ENCODE measurements at regions not wholly inside any gene's neighbourhood (a gene's known extent, or its start where the extent isn't known, plus 50 kb on each side); places are given as distances from the start of the nearest gene placed in this dataset.

DNA sequence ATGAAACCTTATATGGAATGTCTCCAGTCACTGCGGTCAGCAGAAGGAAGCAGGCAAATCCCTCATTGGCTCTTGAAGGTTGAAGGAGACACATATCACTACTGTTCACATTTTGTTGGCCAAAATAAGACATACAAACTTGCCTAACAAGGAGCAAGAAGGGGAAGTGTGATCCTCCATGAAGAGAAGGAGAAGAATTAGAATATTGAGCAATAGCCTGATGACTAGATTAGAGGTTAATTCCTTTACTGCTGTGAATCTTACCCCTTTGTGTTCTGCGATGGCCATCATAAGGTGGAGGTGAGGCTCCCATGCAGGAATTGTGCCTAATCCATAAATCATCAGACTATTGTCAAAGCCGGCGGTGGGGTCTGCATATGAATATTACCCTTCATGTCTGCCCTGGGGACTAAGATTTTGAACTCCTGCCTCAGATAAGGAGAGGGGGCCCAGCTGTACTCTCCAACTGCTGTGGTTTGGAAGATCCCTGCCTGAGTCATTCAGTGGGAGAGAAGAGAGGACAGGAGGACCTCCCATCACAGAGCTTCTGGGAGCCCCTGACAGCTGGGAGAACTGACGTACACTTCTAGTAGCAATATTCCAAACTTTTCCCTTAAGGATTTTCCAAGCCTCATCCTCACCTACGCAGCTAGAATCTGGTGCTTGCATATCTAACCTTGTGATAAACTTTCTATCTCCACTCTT lies 398.5 kb downstream of the REEP3 start:
- no TSS peak for BruUV-seq (replicated peaks)
- H3K27me3 ChIP-seq (replicated peaks; ENCODE audit: insufficient read depth, low read depth, low read length, poor library complexity): no peaks in the 10 kb centered on the region
- H3K4me3 ChIP-seq (ENCODE audit: low read depth, low read length, poor library complexity, severe bottlenecking): no peak overlapping the region
- TF ChIP-seq, protein P1, sequence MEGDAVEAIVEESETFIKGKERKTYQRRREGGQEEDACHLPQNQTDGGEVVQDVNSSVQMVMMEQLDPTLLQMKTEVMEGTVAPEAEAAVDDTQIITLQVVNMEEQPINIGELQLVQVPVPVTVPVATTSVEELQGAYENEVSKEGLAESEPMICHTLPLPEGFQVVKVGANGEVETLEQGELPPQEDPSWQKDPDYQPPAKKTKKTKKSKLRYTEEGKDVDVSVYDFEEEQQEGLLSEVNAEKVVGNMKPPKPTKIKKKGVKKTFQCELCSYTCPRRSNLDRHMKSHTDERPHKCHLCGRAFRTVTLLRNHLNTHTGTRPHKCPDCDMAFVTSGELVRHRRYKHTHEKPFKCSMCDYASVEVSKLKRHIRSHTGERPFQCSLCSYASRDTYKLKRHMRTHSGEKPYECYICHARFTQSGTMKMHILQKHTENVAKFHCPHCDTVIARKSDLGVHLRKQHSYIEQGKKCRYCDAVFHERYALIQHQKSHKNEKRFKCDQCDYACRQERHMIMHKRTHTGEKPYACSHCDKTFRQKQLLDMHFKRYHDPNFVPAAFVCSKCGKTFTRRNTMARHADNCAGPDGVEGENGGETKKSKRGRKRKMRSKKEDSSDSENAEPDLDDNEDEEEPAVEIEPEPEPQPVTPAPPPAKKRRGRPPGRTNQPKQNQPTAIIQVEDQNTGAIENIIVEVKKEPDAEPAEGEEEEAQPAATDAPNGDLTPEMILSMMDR (conservative IDR thresholded peaks at IDR 0.05; ENCODE audit: low read depth, low read length): no peak
- TF ChIP-seq EZH2 (IDR thresholded peaks at IDR 0.05; ENCODE audit: borderline replicate concordance, low read depth, low read length, poor library complexity, severe bottlenecking): no peak
- peaks cover 10% of the 10 kb centered on the region for H3K4me1 ChIP-seq (ENCODE audit: insufficient read depth, low read length, poor library complexity, severe bottlenecking)
- no peak overlapping the region for H3K27ac ChIP-seq (ENCODE audit: low read depth, low read length, poor library complexity, severe bottlenecking)
- H3K36me3 ChIP-seq (ENCODE audit: insufficient read depth, low read length, poor library complexity, severe bottlenecking): no peaks in the 10 kb centered on the region
- ChIA-PET POLR2A (ENCODE audit: low non-redundant PET) (no interaction called here), CTCF (no interaction called here)
- no peaks in the 10 kb centered on the region for H3K9me3 ChIP-seq (ENCODE audit: low read depth, low read length, poor library complexity, severe bottlenecking)
- intact Hi-C loops (cut with micrococcal nuclease; ENCODE audit: unreplicated experiment): no loop called here
- DNase-seq (ENCODE audit: low spot score): no peak

DNA sequence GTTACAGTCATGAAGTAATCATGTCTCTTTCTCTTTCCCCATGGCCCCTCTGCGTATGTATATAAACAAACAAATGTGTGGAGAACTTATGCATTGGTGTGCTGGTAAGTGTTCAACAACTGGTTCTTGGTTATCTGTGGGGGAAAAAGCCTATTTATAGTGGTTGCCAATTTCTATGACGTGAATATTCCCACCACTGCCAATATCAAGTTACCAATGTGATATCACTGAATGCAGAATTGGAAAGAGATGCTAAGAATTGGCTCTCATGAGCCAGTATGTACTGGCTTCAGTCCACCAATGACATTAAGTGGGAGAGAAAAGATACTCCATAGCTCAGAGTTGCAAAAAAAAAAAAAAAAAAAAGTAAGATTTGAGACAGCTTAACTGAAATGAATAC lies 399.7 kb downstream of the REEP3 start:
- CTCF ChIA-PET: no interaction called here
- H3K36me3 ChIP-seq (ENCODE audit: insufficient read depth, low read length, poor library complexity, severe bottlenecking): no peaks in the 10 kb centered on the region
- BruUV-seq (replicated peaks): no TSS peak
- H3K4me3 ChIP-seq (ENCODE audit: low read depth, low read length, poor library complexity, severe bottlenecking): no peak overlapping the region
- DNase-seq (ENCODE audit: low spot score): no peak
- intact Hi-C loops (cut with micrococcal nuclease; ENCODE audit: unreplicated experiment): no loop called here
- POLR2A ChIA-PET (ENCODE audit: low non-redundant PET): interaction anchor here (0.7 kb wide), 1 partner anchor 84 kb away, joined by 16 read pairs; no protein-coding TSS in a partner anchor
- peaks cover 10% of the 10 kb centered on the region for H3K4me1 ChIP-seq (ENCODE audit: insufficient read depth, low read length, poor library complexity, severe bottlenecking)
- no peak for TF ChIP-seq EZH2 (IDR thresholded peaks at IDR 0.05; ENCODE audit: borderline replicate concordance, low read depth, low read length, poor library complexity, severe bottlenecking)
- H3K9me3 ChIP-seq (ENCODE audit: low read depth, low read length, poor library complexity, severe bottlenecking): no peaks in the 10 kb centered on the region
- no peak overlapping the region for H3K27ac ChIP-seq (ENCODE audit: low read depth, low read length, poor library complexity, severe bottlenecking)
- H3K27me3 ChIP-seq (replicated peaks; ENCODE audit: insufficient read depth, low read depth, low read length, poor library complexity): no peaks in the 10 kb centered on the region

DNA sequence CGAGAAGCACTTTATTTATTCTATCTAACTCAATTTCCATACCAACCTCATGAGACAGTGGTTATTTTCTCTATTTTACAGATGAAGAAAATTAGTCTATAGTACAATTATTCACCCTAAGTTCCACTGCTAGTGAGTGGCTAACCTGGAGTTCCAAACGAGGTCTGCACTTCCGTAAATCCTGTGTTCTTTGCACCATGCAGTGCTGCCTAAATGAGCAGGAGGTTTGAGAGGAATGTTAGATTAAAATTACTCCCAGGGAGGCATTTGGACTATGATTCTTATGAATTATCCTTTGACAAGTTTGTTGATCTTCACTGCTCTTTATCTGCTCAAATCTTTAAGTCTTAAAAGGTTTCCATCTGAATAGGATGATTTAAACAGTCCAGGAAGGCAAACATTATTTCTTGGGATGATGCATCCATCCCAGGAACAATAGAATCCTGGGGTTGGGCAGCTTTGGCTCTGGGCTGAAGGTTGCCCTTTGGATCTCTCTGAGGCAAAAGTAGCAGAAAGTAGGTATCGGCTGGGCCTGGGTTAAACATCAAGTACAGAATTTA lies 400.8 kb downstream of the REEP3 start:
- no TSS peak for BruUV-seq (replicated peaks)
- H3K4me3 ChIP-seq (ENCODE audit: low read depth, low read length, poor library complexity, severe bottlenecking): no peak overlapping the region
- H3K4me1 ChIP-seq (ENCODE audit: insufficient read depth, low read length, poor library complexity, severe bottlenecking): peaks cover 10% of the 10 kb centered on the region
- no peak for DNase-seq (ENCODE audit: low spot score)
- no peaks in the 10 kb centered on the region for H3K27me3 ChIP-seq (replicated peaks; ENCODE audit: insufficient read depth, low read depth, low read length, poor library complexity)
- ChIA-PET CTCF (no interaction called here), POLR2A (ENCODE audit: low non-redundant PET) (no interaction called here)
- H3K9me3 ChIP-seq (ENCODE audit: low read depth, low read length, poor library complexity, severe bottlenecking): no peaks in the 10 kb centered on the region
- intact Hi-C loops (cut with micrococcal nuclease; ENCODE audit: unreplicated experiment): no loop called here
- no peaks in the 10 kb centered on the region for H3K36me3 ChIP-seq (ENCODE audit: insufficient read depth, low read length, poor library complexity, severe bottlenecking)
- no peak for TF ChIP-seq EZH2 (IDR thresholded peaks at IDR 0.05; ENCODE audit: borderline replicate concordance, low read depth, low read length, poor library complexity, severe bottlenecking)
- TF ChIP-seq, protein P1 (conservative IDR thresholded peaks at IDR 0.05; ENCODE audit: low read depth, low read length): no peak
- no peak overlapping the region for H3K27ac ChIP-seq (ENCODE audit: low read depth, low read length, poor library complexity, severe bottlenecking)

All from A673 (cell line).